ENCODE measurements at regions not wholly inside any gene's neighbourhood (a gene's known extent, or its start where the extent isn't known, plus 50 kb on each side); places are given as distances from the start of the nearest gene placed in this dataset.

- WGBS (ENCODE audit: insufficient coverage): 80% methylated on average over 1 of the region's 1 CpG
- Histone ChIP-seq H4K20me1 (ENCODE audit: control insufficient read depth, insufficient read depth, low read length, poor library complexity, severe bottlenecking) (no peaks in the 10 kb centered on the region), H3K4me2 (replicated peaks; ENCODE audit: low read depth, low read length, poor library complexity, severe bottlenecking) (no peak overlapping the region), H3K36me3 (replicated peaks in 1 of 2; ENCODE audit: control extremely low read depth in 1 of 2, control insufficient read depth in 1 of 2, extremely low read depth in 1 of 2, insufficient read depth in 2 of 2, low read length in 1 of 2) (no peaks in the 10 kb centered on the region), H3K27ac (ENCODE audit: low read length in 2 of 2) (no peak overlapping the region), H3K79me2 (ENCODE audit: control insufficient read depth, insufficient read depth, low read length) (no peaks in the 10 kb centered on the region), H3K4me3 (ENCODE audit: control extremely low read depth in 1 of 5, extremely low read depth in 1 of 5, insufficient read depth in 1 of 5, low read depth in 2 of 5, low read length in 4 of 5) (no peak overlapping the region), H3K4me1 (ENCODE audit: control insufficient read depth in 2 of 2, insufficient read depth in 2 of 2, low read length in 2 of 2) (no peaks in the 10 kb centered on the region), H3K9me3 (ENCODE audit: control extremely low read depth in 1 of 3, control insufficient read depth in 2 of 3, insufficient read depth in 1 of 3, low read length in 2 of 3) (peaks cover 0 to 3% (median 0%) of the 10 kb centered on the region in 3 donors), H2AFZ (ENCODE audit: insufficient read depth, low read depth, low read length, poor library complexity, severe bottlenecking) (no peak overlapping the region), H3K27me3 (replicated peaks in 1 of 4; ENCODE audit: control extremely low read depth in 1 of 4, control insufficient read depth in 3 of 4, insufficient read depth in 4 of 4, low read length in 3 of 4) (no peaks in the 10 kb centered on the region), H3K9ac (ENCODE audit: low read length) (no peak overlapping the region)
- DNase-seq (no peak), ATAC-seq (ENCODE audit: low read depth) (no peak)
- CTCF ChIA-PET: no interaction called here
- Mint-ChIP-seq H3K27me3 (peaks cover 7% of the 10 kb centered on the region), H3K27ac (no peak overlapping the region), H3K9me3 (ENCODE audit: insufficient read depth) (no peaks in the 10 kb centered on the region), H3K4me3 (no peak overlapping the region), H3K4me1 (no peaks in the 10 kb centered on the region)
- TF ChIP-seq EZH2 (IDR thresholded peaks at IDR 0.05; ENCODE audit: borderline replicate concordance, insufficient read depth, low read depth, low read length, poor library complexity, severe bottlenecking): no peak
- no peak for TF ChIP-seq CTCF (IDR thresholded peaks at IDR 0.05)
- intact Hi-C loops (cut with micrococcal nuclease): no loop called here
- POLR2A ChIA-PET: no interaction called here
Measured at GRCh38 chr9:120177121-120177520, 402.8 kb downstream of the CDK5RAP2 start.

GRCh38 chr9:120175031-120175430 is 404.9 kb downstream of the CDK5RAP2 start:
- intact Hi-C loops (cut with micrococcal nuclease): no loop called here

More at GRCh38 chr9:120175031-120175430, 404.9 kb downstream of the CDK5RAP2 start:
- Mint-ChIP-seq H3K4me3 (no peak overlapping the region), H3K27ac (no peak overlapping the region), H3K9me3 (ENCODE audit: insufficient read depth) (no peaks in the 10 kb centered on the region), H3K27me3 (peaks cover 17% of the 10 kb centered on the region), H3K4me1 (no peaks in the 10 kb centered on the region)
- H3K27ac ChIP-seq (ENCODE audit: low read length in 2 of 2): no peak overlapping the region
- H3K79me2 ChIP-seq (ENCODE audit: control insufficient read depth, insufficient read depth, low read length): no peaks in the 10 kb centered on the region
- no peak overlapping the region for H2AFZ ChIP-seq (ENCODE audit: insufficient read depth, low read depth, low read length, poor library complexity, severe bottlenecking)
- ChIA-PET POLR2A (no interaction called here), CTCF (no interaction called here)
- peaks cover 0 to 3% (median 0%) of the 10 kb centered on the region in 3 donors for H3K9me3 ChIP-seq (ENCODE audit: control extremely low read depth in 1 of 3, control insufficient read depth in 2 of 3, insufficient read depth in 1 of 3, low read length in 2 of 3)
- DNase-seq (no peak), ATAC-seq (ENCODE audit: low read depth) (no peak)
- no peak overlapping the region for H3K4me3 ChIP-seq (ENCODE audit: control extremely low read depth in 1 of 5, extremely low read depth in 1 of 5, insufficient read depth in 1 of 5, low read depth in 2 of 5, low read length in 4 of 5)
- no peaks in the 10 kb centered on the region for H3K27me3 ChIP-seq (replicated peaks in 1 of 4; ENCODE audit: control extremely low read depth in 1 of 4, control insufficient read depth in 3 of 4, insufficient read depth in 4 of 4, low read length in 3 of 4)
- no peaks in the 10 kb centered on the region for H4K20me1 ChIP-seq (ENCODE audit: control insufficient read depth, insufficient read depth, low read length, poor library complexity, severe bottlenecking)
- H3K9ac ChIP-seq (ENCODE audit: low read length): no peak overlapping the region
- H3K36me3 ChIP-seq (replicated peaks in 1 of 2; ENCODE audit: control extremely low read depth in 1 of 2, control insufficient read depth in 1 of 2, extremely low read depth in 1 of 2, insufficient read depth in 2 of 2, low read length in 1 of 2): no peaks in the 10 kb centered on the region
- H3K4me1 ChIP-seq (ENCODE audit: control insufficient read depth in 2 of 2, insufficient read depth in 2 of 2, low read length in 2 of 2): no peaks in the 10 kb centered on the region
- TF ChIP-seq CTCF (IDR thresholded peaks at IDR 0.05): no peak
- no peak for TF ChIP-seq EZH2 (IDR thresholded peaks at IDR 0.05; ENCODE audit: borderline replicate concordance, insufficient read depth, low read depth, low read length, poor library complexity, severe bottlenecking)
- H3K4me2 ChIP-seq (replicated peaks; ENCODE audit: low read depth, low read length, poor library complexity, severe bottlenecking): no peak overlapping the region
- no CpG with 5 or more reads among the region's 2 CpGs for WGBS (ENCODE audit: insufficient coverage)
